Astrocyte of the spinal cord (primary cell): ENCODE measurements at regions not wholly inside any gene's neighbourhood (a gene's known extent, or its start where the extent isn't known, plus 50 kb on each side); places are given as distances from the start of the nearest gene placed in this dataset.

Experiments used
- DNase-seq: peaks from one replicate; pipeline ENCODE4 v3.0.0; 2011; ENCODE audit warnings: low read depth, low spot score
- H3K4me3 ChIP-seq: 2 replicates; pipeline ENCODE4 v1.5.1; 2011; ENCODE audit warnings: low read depth, mild to moderate bottlenecking, low read length, moderate library complexity
- CTCF ChIP-seq: IDR thresholded peaks from 2 replicates; pipeline ENCODE4 v1.5.1; 2012; ENCODE audit warnings: low read depth, mild to moderate bottlenecking, low read length, inconsistent platforms
- in situ Hi-C: cut with HindIII; loops from 2 replicates; pipeline ENCODE4 v1.10.0; 2017; ENCODE audit warnings: low sequenced_read_pairs

DNA sequence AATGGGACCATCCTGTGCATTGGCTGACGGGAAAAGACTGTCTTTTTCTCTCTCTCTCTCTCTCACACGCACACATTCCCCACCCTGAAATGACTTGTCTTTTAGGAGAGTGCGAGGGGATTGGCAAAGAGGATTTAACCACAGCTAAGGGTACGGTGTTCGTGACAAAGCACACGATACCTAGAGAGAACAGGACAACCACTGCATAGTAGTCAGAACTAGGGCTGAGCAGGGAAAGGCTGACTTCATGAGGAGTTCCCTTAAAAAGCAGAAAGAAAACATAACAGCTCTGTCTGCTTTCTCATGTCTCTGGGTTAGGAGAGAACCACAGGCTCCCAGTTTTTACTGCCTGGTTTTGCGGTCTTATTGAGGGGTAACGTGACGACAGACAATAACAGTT is 742.8 kb upstream of the SOX9 start:
- in situ Hi-C loops: no loop called here
- TF ChIP-seq CTCF: no peak
- no peak overlapping the region for H3K4me3 ChIP-seq
- DNase-seq: no peak

GRCh38 chr17:71378741-71379140 is 742.1 kb upstream of the SOX9 start:
- no peak for TF ChIP-seq CTCF
- in situ Hi-C loops: no loop called here
- no peak for DNase-seq
- no peak overlapping the region for H3K4me3 ChIP-seq

GRCh38 chr17:71379512-71379911 is 741.3 kb upstream of the SOX9 start:
- no peak for DNase-seq
- TF ChIP-seq CTCF: no peak
- no peak overlapping the region for H3K4me3 ChIP-seq
- in situ Hi-C loops: no loop called here

DNA sequence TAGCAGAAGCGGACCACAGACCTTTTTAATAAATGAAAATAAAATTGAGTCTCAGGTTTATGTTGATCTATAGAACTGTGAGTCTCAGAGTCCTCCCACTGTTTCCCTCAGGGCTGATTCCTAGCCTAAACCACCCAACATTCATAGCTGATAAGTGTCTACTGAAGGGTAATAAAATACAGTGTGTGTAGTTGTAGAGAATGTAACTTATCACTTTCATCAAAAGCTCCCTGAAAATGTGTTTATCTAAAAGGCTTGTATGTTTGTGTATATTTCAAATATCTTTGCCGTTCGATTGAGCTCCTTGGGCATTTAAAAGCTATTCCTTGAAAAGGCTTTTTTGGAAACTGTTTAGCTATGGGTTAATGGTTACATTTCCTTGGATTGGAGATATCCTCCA is 740.3 kb upstream of the SOX9 start:
- no peak for DNase-seq
- TF ChIP-seq CTCF: no peak
- H3K4me3 ChIP-seq: no peak overlapping the region
- in situ Hi-C loops: no loop called here

GRCh38 chr17:71380936-71381335 is 739.9 kb upstream of the SOX9 start:
- no peak overlapping the region for H3K4me3 ChIP-seq
- no peak for TF ChIP-seq CTCF
- no peak for DNase-seq
- in situ Hi-C loops: no loop called here

DNA sequence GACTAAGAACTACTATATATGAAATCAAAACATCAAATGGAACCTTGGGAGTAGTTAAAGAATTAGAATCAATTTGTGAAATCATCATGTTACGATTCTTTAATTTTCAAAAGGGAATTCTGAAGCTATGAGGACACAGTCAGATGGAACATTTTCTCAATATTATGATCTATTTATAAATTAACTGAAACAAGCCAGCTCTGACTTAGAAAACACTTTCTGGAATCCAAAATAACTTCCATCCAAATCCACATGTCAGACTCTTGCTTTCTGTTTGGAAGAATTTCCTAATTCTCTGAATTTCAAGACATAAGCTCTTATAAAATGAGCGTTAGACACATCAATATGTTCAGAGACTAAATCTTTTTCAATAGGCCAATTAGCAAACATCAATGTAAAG is 737.7 kb upstream of the SOX9 start:
- in situ Hi-C loops: no loop called here
- no peak for DNase-seq

More for the DNA sequence above, 737.7 kb upstream of the SOX9 start:
- TF ChIP-seq CTCF: no peak
- no peak overlapping the region for H3K4me3 ChIP-seq
